HAP-1 (cell line): ENCODE measurements at regions not wholly inside any gene's neighbourhood (a gene's known extent, or its start where the extent isn't known, plus 50 kb on each side); places are given as distances from the start of the nearest gene placed in this dataset.

Experiments
- DNase-seq, 2 experiments: peaks; one replicate each; pipeline ENCODE4 v3.0.0-alpha.2; 2016 to 2020; ENCODE audit warnings: low spot score in 2 of 2
- H3K27me3 ChIP-seq: fragments of 250-450 bp; sonication (Bioruptor Pico); 2 replicates; pipeline ENCODE4 v1.5.1; 2020; ENCODE audit warnings: low read depth, mild to moderate bottlenecking, moderate library complexity
- H3K36me3 ChIP-seq: fragments of 250-450 bp; sonication (Bioruptor Pico); replicated peaks from 2 replicates; pipeline ENCODE4 v1.5.1; 2020; ENCODE audit warnings: mild to moderate bottlenecking
- H3K4me1 ChIP-seq: fragments of 250-450 bp; sonication (Bioruptor Pico); 2 replicates; pipeline ENCODE4 v1.5.1; 2020; ENCODE audit warnings: mild to moderate bottlenecking
- H3K4me3 ChIP-seq: fragments of 250-450 bp; sonication (Bioruptor Pico); 2 replicates; pipeline ENCODE4 v1.5.1; 2020; ENCODE audit warnings: mild to moderate bottlenecking, moderate library complexity
- H3K9me3 ChIP-seq: fragments of 250-450 bp; sonication (Bioruptor Pico); 2 replicates; pipeline ENCODE4 v1.5.1; 2020; ENCODE audit warnings: mild to moderate bottlenecking, moderate library complexity
- in situ Hi-C: fragments of 300-500 bp; cut with MboI; formaldehyde crosslinking; loops from 3 replicates; pipeline ENCODE4 v1.14.3; 2020; ENCODE audit warnings: low sequenced_read_pairs, inconsistent platforms, mixed read lengths

DNA sequence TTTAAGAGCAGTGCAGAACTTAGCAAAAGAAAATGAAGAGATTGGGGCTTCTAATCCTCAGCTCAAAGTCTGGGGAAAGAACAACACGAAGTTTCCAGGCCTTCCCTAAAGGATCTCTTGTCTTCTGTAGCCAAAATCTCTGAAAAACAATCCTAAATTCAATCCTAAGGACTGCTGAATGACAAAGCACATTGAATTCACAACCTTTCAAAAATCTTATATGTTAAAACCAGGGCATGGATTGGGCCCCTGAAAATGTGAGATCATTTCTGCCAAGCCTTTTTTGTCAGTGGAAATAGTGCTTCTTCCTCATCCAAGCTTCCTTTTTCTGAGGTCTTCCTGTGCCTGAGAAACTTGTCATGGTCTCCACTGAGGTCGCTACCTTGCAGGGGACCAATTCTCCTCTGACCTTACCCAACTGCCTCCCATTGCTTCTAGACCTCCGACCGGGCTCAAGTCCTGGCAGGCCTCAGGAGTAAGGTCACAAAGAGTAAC, 126.2 kb upstream of the ARID1B start:
- H3K4me3 ChIP-seq, result no peak overlapping the region
- H3K4me1 ChIP-seq, result peaks cover 7% of the 10 kb centered on the region
- H3K9me3 ChIP-seq, result no peaks in the 10 kb centered on the region
- no peaks in the 10 kb centered on the region for H3K27me3 ChIP-seq
- in situ Hi-C loops, result no loop called here
- no peaks in the 10 kb centered on the region for H3K36me3 ChIP-seq
- no peak for DNase-seq

DNA sequence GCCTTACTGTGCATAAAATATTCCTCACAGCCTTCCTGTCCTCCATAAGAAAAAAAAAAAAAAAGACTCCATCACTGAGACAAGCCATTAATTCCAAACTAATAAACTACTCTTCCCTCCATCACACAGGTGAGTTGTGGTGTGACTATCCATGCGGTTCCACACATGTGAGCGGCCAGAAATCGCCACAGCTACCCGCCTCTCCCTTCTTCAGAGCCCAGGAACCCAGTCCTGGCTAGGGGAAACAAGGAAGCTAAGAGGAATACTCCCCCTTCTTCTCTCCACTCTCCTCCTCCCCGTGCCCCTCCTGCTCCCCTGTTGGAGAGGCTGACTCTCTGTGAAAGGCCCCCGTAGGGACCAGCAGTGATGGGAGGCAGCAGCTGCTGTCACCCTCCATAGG, 128.6 kb upstream of the ARID1B start:
- no peak overlapping the region for H3K4me3 ChIP-seq
- no peaks in the 10 kb centered on the region for H3K36me3 ChIP-seq
- H3K27me3 ChIP-seq, result no peaks in the 10 kb centered on the region
- no peak for DNase-seq
- no peaks in the 10 kb centered on the region for H3K9me3 ChIP-seq
- in situ Hi-C loops, result no loop called here
- peaks cover 12% of the 10 kb centered on the region for H3K4me1 ChIP-seq

DNA sequence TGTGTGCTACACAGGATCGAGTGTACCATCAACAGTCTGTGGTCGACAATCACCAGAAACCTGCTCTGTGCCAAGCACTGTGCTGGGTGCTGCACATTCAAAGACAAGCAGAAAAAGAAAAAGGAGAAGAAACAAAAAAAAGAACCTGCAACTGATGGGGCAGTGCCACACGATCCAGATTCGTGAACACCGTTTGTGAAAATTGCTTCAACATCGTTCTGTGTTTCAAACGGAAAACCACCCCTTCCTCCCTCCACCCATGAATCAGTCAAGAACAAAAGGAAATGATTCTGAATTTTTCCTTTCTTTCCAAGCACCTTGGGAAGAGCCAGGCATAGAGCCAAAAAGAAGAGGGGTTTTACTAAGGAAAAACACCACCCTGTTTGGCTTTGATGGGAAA, 129.2 kb upstream of the ARID1B start:
- no peak overlapping the region for H3K4me3 ChIP-seq
- H3K4me1 ChIP-seq, result peaks cover 12% of the 10 kb centered on the region
- H3K27me3 ChIP-seq, result no peaks in the 10 kb centered on the region
- H3K9me3 ChIP-seq, result no peaks in the 10 kb centered on the region
- H3K36me3 ChIP-seq, result no peaks in the 10 kb centered on the region
- in situ Hi-C loops, result no loop called here
- no peak for DNase-seq

DNA sequence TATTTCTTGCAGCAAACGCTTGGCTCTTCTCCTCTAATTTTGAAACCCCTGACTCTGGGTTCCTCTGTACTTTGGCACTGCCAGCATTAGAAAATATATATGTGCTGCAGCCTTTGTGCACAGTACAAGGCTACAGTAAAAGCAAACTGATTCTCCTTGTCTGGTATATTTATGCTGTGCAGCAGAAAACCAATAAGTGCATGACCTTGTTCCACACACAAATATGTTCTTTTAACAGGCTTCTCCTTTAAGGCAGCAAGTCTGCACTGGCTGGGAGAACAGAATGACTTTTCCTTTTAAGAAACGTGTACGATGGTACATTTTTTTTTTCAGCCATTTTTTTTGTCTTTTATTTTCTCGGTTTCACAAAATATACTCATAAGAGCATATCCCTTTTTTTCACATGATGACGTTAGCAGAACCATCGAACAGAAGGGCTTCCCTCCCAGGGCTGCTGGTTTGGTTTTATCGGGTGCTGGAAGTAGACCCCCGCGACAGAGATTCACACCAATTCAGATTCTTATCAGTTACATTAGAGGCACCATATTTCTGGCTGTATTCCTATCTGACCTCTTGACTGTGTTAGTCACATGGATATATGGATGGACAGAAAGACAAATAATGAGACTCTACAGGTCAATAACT, 129.9 kb upstream of the ARID1B start:
- no peaks in the 10 kb centered on the region for H3K9me3 ChIP-seq
- no peak overlapping the region for H3K4me3 ChIP-seq
- H3K27me3 ChIP-seq, result no peaks in the 10 kb centered on the region
- H3K4me1 ChIP-seq, result peaks cover 12% of the 10 kb centered on the region
- no peak for DNase-seq
- in situ Hi-C loops, result no loop called here
- H3K36me3 ChIP-seq, result no peaks in the 10 kb centered on the region

DNA sequence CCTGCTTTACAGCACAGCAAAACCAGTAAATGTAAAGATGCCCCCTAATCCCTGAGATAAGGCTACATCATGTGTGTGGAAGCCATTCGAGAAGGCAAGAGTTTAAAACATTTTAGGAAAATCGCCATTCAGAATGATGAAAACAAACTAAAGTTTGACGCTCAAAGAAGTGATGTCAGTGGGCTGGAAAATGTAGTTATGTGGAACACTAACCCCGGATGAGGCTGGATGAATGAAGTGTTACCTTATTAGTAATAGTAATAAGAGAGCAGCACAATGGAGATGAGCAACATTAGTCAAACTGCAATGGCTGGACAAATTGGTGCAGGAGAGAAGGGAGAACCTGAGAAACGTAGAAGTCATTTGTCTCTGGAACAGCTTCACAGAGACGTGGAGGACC, 130.7 kb upstream of the ARID1B start:
- no peaks in the 10 kb centered on the region for H3K9me3 ChIP-seq
- peaks cover 12% of the 10 kb centered on the region for H3K4me1 ChIP-seq
- DNase-seq, result no peak
- H3K27me3 ChIP-seq, result no peaks in the 10 kb centered on the region
- no peak overlapping the region for H3K4me3 ChIP-seq
- in situ Hi-C loops, result no loop called here
- no peaks in the 10 kb centered on the region for H3K36me3 ChIP-seq

DNA sequence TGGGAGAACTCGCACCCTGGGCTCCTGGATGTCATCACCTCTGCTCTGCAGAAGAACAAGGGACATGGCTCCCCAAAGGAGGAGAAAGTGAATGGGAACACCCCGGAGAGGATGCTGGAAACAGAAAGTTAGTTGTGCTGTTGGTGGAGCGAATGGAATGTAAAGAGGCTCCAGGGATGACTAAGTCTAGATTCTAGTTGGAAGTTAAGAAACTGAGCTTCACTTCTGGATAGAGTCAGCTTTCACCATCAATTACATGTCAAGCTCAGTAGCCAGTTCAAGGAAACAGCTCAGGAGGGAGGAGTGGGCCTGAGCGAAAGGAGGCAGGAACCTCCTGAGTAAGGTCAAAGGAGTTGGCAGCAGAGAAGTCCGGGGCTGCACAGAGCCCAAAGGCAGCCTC, 132.1 kb upstream of the ARID1B start:
- Histone ChIP-seq H3K4me1 (peaks cover 12% of the 10 kb centered on the region), H3K4me3 (no peak overlapping the region), H3K27me3 (no peaks in the 10 kb centered on the region), H3K36me3 (no peaks in the 10 kb centered on the region), H3K9me3 (no peaks in the 10 kb centered on the region)
- in situ Hi-C loops, result no loop called here
- no peak for DNase-seq

DNA sequence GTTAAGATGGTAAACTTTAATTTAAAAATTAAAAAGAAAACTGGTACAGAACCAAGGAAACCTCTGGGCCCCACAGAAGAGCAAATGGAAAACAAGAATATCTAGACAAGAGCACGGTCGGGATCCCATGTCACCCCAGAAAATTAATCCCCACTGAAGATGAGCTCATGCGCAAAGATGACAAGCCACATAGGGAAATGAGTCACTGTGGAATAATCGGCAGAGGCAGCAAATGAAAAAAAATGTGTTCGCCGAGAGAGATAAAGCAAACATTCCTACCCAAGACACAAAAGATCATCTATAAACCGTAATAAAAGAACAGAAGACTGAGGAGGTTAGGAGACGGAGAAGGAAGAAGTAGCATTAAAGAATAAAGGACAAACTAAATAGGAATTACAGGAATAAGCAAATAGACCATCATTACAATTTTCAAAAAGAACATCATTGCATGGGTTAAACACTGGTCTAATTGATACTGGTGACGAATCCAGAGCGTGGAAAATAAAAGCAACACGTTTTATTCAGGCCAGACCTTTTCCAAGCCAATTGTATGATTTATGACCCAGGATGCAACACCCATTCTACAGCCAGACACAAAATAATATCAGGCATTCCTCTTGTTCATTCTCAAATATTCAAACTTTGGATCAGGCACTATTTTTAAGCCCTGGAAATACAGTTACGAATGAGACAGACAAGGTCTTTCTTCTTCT, 138.0 kb upstream of the ARID1B start:
- Histone ChIP-seq H3K36me3 (no peaks in the 10 kb centered on the region), H3K4me3 (no peak overlapping the region), H3K27me3 (no peaks in the 10 kb centered on the region), H3K9me3 (no peaks in the 10 kb centered on the region), H3K4me1 (no peaks in the 10 kb centered on the region)
- DNase-seq, result no peak
- in situ Hi-C loops, result no loop called here

DNA sequence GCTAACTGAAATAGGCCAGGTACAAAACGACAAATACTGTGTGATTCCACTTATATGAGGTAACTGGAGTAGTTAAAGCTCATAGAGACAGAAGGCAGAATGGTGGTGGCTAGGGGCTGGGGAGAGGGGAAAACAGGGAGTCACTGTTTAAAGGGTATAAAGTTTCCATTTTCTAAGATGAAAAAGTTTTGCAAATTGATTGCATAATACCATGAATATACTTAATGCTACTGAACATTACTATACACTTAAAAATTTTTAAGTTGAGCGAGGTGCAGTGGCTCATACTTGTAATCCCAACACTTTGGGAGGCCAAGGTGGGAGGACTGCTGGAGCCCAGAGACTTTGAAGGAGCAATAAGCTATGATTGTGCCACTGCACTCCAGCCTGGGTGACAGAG, 138.6 kb upstream of the ARID1B start:
- Histone ChIP-seq H3K4me1 (no peaks in the 10 kb centered on the region), H3K9me3 (no peaks in the 10 kb centered on the region), H3K27me3 (no peaks in the 10 kb centered on the region), H3K4me3 (no peak overlapping the region), H3K36me3 (no peaks in the 10 kb centered on the region)
- DNase-seq, result no peak
- in situ Hi-C loops, result no loop called here

DNA sequence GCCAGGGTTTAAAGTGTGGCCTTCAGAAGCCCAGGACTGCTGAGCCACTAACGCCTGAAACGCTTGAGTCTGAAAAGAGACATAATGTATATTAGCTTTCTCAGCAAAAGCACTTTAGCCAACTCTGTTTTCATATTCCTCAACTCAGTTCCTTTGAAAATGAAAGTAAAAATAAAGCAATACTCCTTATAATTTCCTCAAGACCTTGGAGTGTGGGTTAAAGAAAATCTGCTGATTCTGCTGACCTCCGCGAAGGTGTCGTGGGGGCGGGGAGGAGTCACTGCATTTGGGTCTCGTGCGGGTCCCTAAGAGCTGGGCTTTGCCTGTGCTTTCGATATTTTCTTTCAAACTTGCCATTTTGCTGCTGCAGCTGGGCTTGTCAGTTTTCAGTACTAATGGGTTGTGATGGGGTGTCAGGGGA, 142.2 kb upstream of the ARID1B start:
- in situ Hi-C loops, result no loop called here
- H3K27me3 ChIP-seq, result no peaks in the 10 kb centered on the region
- no peak for DNase-seq
- H3K36me3 ChIP-seq, result no peaks in the 10 kb centered on the region
- H3K4me3 ChIP-seq, result no peak overlapping the region
- no peaks in the 10 kb centered on the region for H3K4me1 ChIP-seq
- no peaks in the 10 kb centered on the region for H3K9me3 ChIP-seq

DNA sequence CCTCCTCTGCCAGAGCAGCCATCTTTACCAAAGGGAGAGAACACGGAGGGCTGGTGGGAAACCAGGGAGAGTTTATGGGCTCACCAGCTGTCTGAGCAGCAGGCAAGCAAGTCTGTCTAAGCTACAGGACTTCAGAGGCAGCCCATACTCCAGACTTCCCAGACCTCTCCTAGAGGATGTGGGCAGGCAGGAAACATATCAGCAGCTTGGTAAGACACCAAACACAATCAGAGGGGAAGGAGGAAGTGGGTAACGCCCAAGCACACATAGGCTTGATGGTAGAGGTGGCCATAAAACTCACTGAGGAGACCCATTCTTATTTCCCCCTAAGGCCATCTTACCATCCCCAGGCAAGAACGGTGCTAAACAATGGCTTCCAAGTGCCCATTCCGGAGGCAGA, 143.1 kb upstream of the ARID1B start:
- Histone ChIP-seq H3K27me3 (no peaks in the 10 kb centered on the region), H3K9me3 (no peaks in the 10 kb centered on the region), H3K4me1 (no peaks in the 10 kb centered on the region), H3K4me3 (no peak overlapping the region), H3K36me3 (no peaks in the 10 kb centered on the region)
- no peak for DNase-seq
- in situ Hi-C loops, result no loop called here

DNA sequence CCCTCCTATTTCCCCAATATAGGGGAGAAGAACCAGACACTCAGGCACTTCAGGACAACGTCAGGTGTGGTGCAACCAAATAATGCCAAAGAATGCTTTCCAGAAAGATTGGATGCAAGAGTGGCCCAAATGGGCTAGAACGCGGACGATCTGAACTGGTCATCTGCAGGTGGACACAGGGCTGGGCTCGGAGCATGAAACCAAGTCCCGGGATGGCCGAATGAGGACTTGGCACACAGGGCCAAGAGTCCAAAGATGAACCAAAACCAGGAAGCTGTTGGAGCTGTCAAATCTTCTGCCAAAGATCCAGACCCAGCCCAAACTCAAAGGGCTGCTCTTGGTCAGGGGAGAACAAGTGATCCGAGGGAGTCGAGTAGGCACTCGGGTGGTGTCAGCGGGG, 143.9 kb upstream of the ARID1B start:
- Histone ChIP-seq H3K4me1 (no peaks in the 10 kb centered on the region), H3K27me3 (no peaks in the 10 kb centered on the region), H3K9me3 (no peaks in the 10 kb centered on the region), H3K4me3 (no peak overlapping the region), H3K36me3 (no peaks in the 10 kb centered on the region)
- in situ Hi-C loops, result no loop called here
- DNase-seq, result no peak

DNA sequence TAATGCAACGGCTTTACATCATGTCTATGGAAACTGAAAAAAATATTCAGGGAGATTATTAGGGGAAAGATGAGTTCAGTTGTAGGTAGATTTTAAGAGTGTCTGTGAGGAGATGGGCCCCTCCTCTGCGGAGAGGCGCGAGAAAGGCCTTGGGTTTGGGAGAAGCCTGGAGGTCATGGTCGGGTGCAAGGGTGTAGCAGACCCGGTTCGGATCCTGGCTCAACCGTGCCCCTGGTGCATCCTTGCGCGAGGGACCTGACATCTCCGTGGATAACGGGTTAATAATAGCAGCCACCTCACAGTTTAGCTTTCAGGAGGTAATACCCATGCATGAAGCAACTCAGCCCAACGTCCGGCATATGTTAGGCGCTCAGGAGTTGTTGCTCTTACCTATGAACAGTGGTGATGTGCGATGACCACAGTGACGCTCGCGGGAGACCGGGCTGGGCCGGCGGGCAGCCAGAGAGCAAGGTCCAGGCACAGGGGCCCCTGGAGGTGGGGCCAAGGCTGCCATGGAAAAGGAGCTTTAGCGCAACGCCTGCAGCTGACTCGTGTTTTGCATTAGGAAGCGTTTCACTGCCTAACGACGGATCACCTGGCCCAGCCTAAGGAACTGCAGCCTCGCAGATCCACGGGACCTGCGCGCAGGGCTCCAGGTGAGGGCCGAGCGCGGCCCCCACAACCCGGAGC, 146.4 kb upstream of the ARID1B start:
- no peaks in the 10 kb centered on the region for H3K9me3 ChIP-seq
- H3K4me1 ChIP-seq, result no peaks in the 10 kb centered on the region
- no peak overlapping the region for H3K4me3 ChIP-seq
- in situ Hi-C loops, result no loop called here
- no peaks in the 10 kb centered on the region for H3K36me3 ChIP-seq
- no peaks in the 10 kb centered on the region for H3K27me3 ChIP-seq
- no peak for DNase-seq

DNA sequence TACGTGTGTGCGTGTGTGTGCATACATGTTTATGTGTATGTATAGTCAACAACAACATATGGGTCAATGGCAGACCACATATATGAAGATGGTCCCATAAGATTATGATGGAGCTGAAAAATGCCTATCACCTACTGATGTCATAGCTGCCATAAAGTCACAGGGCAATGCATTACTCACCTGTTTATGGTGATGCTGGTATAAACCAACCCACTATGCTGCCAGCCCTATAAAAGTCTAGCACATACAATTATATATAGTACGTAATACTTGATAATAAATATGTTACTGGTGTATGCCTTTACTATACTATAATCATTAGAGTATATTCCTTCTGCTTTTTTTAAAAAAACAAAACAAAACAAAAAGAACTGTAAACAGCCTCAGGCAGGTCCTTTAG, 148.4 kb upstream of the ARID1B start:
- H3K27me3 ChIP-seq, result no peaks in the 10 kb centered on the region
- no peaks in the 10 kb centered on the region for H3K4me1 ChIP-seq
- no peak overlapping the region for H3K4me3 ChIP-seq
- H3K36me3 ChIP-seq, result no peaks in the 10 kb centered on the region
- no peak for DNase-seq
- no peaks in the 10 kb centered on the region for H3K9me3 ChIP-seq
- in situ Hi-C loops, result no loop called here

DNA sequence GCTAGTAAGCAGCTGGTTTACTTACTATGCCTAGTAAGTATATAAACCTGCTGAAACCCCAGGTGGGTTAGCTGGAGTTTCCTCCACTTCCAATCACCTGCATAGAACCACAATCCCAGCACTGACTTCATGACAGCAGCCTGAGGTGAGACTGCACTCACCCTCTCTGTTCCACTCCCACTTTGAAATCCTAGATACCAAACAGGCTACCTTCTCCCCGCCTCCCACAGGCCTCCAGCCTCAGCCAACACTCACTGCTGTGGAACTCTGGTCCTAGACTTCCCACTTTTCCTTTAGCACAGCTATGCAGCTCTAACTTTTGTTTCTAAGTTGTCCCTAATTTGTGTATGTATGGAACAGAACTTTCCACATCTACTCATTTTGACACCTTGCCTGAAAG, 149.7 kb upstream of the ARID1B start:
- Histone ChIP-seq H3K4me1 (no peaks in the 10 kb centered on the region), H3K9me3 (no peaks in the 10 kb centered on the region), H3K36me3 (no peaks in the 10 kb centered on the region), H3K4me3 (no peak overlapping the region), H3K27me3 (no peaks in the 10 kb centered on the region)
- in situ Hi-C loops, result no loop called here
- no peak for DNase-seq
